ENCODE measurements at regions not wholly inside any gene's neighbourhood (a gene's known extent, or its start where the extent isn't known, plus 50 kb on each side); places are given as distances from the start of the nearest gene placed in this dataset.

DNA sequence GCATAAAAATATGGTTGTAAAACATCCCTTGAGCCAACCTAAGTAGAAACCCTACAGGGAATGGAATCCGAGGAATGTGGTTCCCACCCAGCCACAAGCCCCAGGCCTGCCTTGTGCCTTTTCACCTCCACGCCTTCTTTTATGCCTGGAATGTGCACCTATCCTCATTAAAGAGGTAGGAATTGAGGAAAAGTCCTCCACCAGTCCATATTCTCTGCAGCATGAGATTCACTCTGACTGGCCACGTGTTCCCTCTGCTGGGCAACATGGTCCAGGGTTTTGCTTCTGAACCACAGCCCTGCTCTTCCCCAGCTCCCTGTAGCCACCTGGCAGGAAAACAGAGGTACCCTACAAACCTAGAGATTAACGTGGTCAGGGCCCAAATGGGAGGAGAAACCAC lies 787.9 kb upstream of the RAB6C start:
- no peak for TF ChIP-seq POLR2A (IDR thresholded peaks at IDR 0.05)
- no peak for TF ChIP-seq CTCF (IDR thresholded peaks at IDR 0.05)

All from lower leg skin (tissue), 3 donors.